Kidney (tissue), 13 donors: ENCODE measurements at regions not wholly inside any gene's neighbourhood (a gene's known extent, or its start where the extent isn't known, plus 50 kb on each side); places are given as distances from the start of the nearest gene placed in this dataset.

ENCODE experiments used
- DNase-seq, 5 donors: peaks; one replicate each; pipeline ENCODE4 v3.0.0-alpha.2; 2013 to 2020
- FAIRE-seq: peaks from 2 replicates; lab custom pipeline; 2012; peaks lifted over from hg19 to GRCh38; lab: Jason Lieb, UNC
- H3K27ac ChIP-seq, 2 donors: one replicate each; pipeline ENCODE4 v1.7.0; 2013; ENCODE audit warnings: low read depth in 2 of 2, low read length in 2 of 2, inconsistent platforms in 1 of 2
- H3K27me3 ChIP-seq: one replicate; pipeline ENCODE4 v1.7.1; 2013; ENCODE audit warnings: low read length, inconsistent platforms; ENCODE audit not compliant: control insufficient read depth, insufficient read depth
- H3K36me3 ChIP-seq, 3 donors: one replicate each; pipeline versions ENCODE4 v1.7.0 to v1.7.1; 2013; ENCODE audit warnings: low read length in 3 of 3, control low read depth in 1 of 3, inconsistent platforms in 1 of 3; ENCODE audit not compliant: insufficient read depth in 3 of 3, control insufficient read depth in 2 of 3
- H3K4me1 ChIP-seq, 3 donors: one replicate each; pipeline versions ENCODE4 v1.7.0 to v1.7.1; 2013; ENCODE audit warnings: low read length in 3 of 3, inconsistent platforms in 1 of 3, low read depth in 1 of 3; ENCODE audit not compliant: control insufficient read depth in 2 of 3, insufficient read depth in 2 of 3
- H3K4me3 ChIP-seq, 3 donors: one replicate each; pipeline versions ENCODE4 v1.7.0 to v1.8.1; 2013; ENCODE audit warnings: low read length in 3 of 3, control low read depth in 1 of 3, inconsistent platforms in 1 of 3
- H3K9ac ChIP-seq, 3 donors: one replicate each; pipeline versions ENCODE4 v1.7.0 to v1.7.1; 2013; ENCODE audit warnings: low read length in 3 of 3, control low read depth in 1 of 3, inconsistent platforms in 1 of 3
- H3K9me3 ChIP-seq, 3 donors: one replicate each; pipeline versions ENCODE4 v1.7.0 to v1.7.1; 2013; ENCODE audit warnings: low read length in 3 of 3, control low read depth in 1 of 3, inconsistent platforms in 1 of 3; ENCODE audit not compliant: control insufficient read depth in 2 of 3, insufficient read depth in 1 of 3
- intact Hi-C: fragments of 100-400 bp; cut with DNase I; formaldehyde crosslinking; loops from one replicate; pipeline ENCODE4 v1.11.1; 2022
- TF ChIP-seq, protein P1 (sequence below): IDR thresholded peaks from 3 replicates; pipeline ENCODE4 v1.5.1; 2012; ENCODE audit warnings: mild to moderate bottlenecking, moderate library complexity, borderline replicate concordance; ENCODE audit not compliant: insufficient read depth; ENCODE audit errors: extremely low read depth
- donor health status: control.
- donor health status: control.
- donor health status: control.
- donor health status: control.
- donor health status: control.
- donor health status: DM: yes; HTN: yes; CAD: no.
- donor health status: Normal renal cell carcinoma (clear cell type).

DNA sequence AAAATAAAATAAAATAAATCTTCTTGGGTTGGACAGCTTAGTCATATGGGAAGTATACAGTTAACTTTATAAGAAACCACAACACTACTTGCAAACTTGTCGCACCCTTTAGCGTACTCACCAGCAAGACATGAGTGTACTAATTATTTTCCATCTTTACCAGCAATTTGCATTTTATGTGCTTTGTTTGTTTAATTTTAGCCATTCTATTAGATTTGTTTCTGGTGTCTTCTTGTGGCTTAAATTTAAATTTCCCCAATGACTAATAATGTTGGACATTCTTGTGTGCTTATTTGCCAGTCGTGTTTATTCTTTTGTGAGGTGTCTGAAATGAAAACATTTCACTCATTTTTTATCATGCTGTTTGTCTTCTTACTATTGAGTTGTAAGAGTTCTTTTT, 1172.2 kb upstream of the CITED2 start:
- no peak for FAIRE-seq
- TF ChIP-seq, protein P1, sequence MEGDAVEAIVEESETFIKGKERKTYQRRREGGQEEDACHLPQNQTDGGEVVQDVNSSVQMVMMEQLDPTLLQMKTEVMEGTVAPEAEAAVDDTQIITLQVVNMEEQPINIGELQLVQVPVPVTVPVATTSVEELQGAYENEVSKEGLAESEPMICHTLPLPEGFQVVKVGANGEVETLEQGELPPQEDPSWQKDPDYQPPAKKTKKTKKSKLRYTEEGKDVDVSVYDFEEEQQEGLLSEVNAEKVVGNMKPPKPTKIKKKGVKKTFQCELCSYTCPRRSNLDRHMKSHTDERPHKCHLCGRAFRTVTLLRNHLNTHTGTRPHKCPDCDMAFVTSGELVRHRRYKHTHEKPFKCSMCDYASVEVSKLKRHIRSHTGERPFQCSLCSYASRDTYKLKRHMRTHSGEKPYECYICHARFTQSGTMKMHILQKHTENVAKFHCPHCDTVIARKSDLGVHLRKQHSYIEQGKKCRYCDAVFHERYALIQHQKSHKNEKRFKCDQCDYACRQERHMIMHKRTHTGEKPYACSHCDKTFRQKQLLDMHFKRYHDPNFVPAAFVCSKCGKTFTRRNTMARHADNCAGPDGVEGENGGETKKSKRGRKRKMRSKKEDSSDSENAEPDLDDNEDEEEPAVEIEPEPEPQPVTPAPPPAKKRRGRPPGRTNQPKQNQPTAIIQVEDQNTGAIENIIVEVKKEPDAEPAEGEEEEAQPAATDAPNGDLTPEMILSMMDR, result no peak
- Histone ChIP-seq H3K27ac (no peak overlapping the region), H3K36me3 (no peaks in the 10 kb centered on the region), H3K27me3 (no peaks in the 10 kb centered on the region), H3K9me3 (no peaks in the 10 kb centered on the region), H3K4me1 (no peaks in the 10 kb centered on the region), H3K9ac (no peak overlapping the region), H3K4me3 (no peak overlapping the region)
- intact Hi-C loops, result no loop called here
- DNase-seq, result no peak

DNA sequence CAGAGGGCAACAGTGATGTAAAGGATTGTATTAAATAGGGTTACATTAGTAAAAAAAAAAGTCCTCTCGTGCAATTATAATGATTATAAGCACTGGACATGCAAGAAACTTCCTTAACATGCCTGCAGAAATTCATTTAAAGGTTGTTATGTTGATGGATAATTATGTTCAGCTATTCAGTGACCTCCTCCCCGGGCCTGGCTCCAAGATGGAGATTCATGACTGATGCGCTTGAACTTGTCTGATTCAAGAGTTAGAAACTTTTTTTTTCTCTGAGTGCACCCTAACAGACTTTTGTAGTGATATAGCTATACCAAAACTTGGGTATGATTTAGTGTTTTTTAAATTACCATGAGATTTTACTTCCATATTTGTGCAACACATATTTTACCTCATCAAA, 1170.0 kb upstream of the CITED2 start:
- H3K36me3 ChIP-seq, result no peaks in the 10 kb centered on the region
- TF ChIP-seq, protein P1, result no peak
- DNase-seq, result no peak
- intact Hi-C loops, result no loop called here
- no peak overlapping the region for H3K4me3 ChIP-seq
- no peaks in the 10 kb centered on the region for H3K4me1 ChIP-seq
- H3K9me3 ChIP-seq, result no peaks in the 10 kb centered on the region
- H3K27ac ChIP-seq, result no peak overlapping the region
- FAIRE-seq, result no peak
- no peaks in the 10 kb centered on the region for H3K27me3 ChIP-seq
- H3K9ac ChIP-seq, result no peak overlapping the region

DNA sequence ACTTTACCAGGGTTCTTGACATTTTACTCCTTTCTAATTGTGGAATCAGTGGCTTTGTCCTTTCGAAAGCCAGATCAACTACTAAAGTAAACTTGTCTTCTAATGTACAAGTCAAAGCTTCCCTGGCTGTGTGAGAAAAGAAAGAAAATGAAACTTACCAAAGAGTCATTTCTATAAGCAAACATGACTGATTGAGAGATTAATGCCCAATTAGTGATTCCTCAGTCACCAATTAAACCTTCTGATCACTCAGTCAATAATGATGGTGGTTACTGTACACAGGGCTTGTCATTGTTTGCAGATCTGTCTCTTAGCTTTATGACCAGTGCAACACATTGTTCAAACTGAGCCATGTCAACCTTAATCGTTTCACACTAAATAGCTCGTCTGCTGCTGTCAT, 1168.4 kb upstream of the CITED2 start:
- no peaks in the 10 kb centered on the region for H3K27me3 ChIP-seq
- no peak for FAIRE-seq
- intact Hi-C loops, result no loop called here
- no peak overlapping the region for H3K27ac ChIP-seq
- H3K4me1 ChIP-seq, result peaks cover 0 to 7% (median 0%) of the 10 kb centered on the region in 3 donors
- H3K9ac ChIP-seq, result no peak overlapping the region
- TF ChIP-seq, protein P1, result no peak
- no peaks in the 10 kb centered on the region for H3K36me3 ChIP-seq
- no peak for DNase-seq
- no peaks in the 10 kb centered on the region for H3K9me3 ChIP-seq
- no peak overlapping the region for H3K4me3 ChIP-seq

DNA sequence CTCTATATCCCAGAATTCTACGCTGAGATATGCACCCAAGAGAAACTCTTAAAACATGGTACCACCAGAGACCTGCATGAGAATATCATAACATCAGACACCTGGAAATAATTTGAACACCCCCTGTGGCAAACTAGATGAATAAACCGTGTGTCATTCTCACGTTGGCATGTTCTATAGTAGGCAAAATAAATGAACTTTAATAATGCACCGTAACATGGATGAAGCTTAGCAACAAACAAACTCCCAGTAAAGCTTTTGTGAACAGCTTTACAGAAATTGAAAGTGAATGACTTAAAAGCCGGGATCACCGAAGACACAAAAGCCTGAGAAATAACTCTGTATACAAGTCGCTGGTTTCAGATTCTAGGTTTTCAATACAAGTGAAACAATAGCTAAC, 1166.8 kb upstream of the CITED2 start:
- Histone ChIP-seq H3K9me3 (no peaks in the 10 kb centered on the region), H3K27me3 (no peaks in the 10 kb centered on the region), H3K4me3 (no peak overlapping the region), H3K9ac (no peak overlapping the region), H3K36me3 (no peaks in the 10 kb centered on the region), H3K27ac (no peak overlapping the region), H3K4me1 (peaks cover 2 to 7% (median 2%) of the 10 kb centered on the region in 3 donors)
- TF ChIP-seq, protein P1, result no peak
- intact Hi-C loops, result no loop called here
- FAIRE-seq (no peak), DNase-seq (no peak)
